HG03442 (cell line): ENCODE measurements at regions not wholly inside any gene's neighbourhood (a gene's known extent, or its start where the extent isn't known, plus 50 kb on each side); places are given as distances from the start of the nearest gene placed in this dataset.

Experiments used
- ATAC-seq: cut with Tn5 transposase; IDR thresholded peaks from one replicate; pipeline ENCODE4 v1.9.1; 2021; ENCODE audit warnings: mild to moderate bottlenecking, moderate library complexity; ENCODE audit not compliant: unreplicated experiment

GRCh38 chr4:155081222-155081621 is 127.2 kb upstream of the NPY2R start:
- ATAC-seq, result no peak

DNA sequence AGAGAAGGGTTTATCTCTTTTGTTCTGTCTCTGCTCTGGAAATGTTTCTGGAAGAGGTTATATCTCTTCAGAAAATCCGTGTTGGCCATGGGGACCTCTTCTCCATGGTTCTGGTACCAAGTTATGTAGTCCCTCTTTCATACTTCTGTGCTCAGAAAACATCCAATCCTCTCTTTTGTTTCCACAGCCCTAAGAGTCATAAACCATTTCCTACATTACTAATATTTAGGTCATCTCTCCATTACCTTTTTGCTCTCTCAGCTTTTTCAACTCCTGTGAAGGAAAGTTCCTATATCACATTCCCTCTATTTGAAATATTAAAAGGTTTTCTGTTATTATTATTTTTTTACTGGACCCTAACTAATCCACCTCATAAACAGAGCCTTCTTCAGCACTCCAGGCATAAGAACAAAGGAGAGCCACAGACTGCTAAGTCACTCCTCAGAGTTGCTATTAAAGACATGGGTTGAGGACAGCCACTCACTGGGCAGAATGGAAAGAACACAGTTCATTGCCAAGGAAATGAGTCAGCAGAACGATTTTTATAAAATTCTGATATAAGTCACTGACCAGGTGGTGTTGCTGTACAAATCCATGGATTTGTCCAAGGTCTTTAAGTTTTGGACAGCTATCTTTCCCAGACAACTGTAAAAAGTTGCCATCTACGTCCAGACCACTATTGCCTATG is 122.4 kb upstream of the NPY2R start:
- no peak for ATAC-seq

DNA sequence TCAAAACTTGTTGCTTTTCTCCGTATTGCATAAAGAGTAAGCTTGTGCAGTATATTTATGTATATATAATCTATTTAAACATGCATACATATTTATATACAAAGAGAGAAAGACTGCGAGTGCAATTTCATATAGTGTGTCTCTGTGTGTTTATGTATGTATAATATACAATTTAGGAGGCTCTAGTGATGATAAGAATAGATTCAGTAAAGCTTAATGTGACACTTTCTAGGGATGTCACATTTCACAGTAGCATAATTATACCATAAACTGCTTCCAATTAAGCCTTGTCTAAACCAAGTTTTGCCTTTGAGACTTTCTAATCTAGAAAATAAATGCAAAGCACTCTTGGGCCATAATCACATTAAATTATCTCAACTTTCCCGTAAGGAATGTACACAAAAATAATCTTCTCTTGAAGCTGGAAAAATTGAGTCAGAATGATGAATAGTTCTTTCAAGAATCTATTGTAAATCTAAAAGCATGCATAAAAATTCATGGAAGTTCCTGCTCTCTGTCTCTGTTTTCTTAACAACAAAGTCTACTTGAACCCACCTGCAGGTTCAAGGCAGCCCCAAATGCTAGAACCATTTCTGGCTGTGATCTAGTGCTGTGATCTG is 114.1 kb upstream of the NPY2R start:
- no peak for ATAC-seq

DNA sequence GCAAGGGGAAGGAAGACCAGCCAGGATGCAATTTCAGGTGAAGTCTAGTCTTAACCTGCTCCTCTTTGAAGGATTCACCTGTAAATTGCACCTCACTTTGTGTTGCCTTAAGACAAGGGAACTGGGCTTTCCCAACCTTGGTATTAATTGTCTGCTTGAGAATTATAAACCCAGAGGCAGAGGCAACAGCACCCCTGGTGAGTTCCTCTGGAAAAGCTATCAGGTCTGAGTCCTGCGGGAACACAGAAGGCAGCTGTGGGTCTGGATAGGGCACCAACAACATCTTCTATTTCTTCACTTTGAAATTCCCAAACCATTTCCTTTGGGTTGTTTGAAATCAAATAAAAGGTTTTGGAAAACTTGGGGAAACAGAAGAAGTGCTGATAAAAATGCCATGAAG is 109.2 kb upstream of the NPY2R start:
- no peak for ATAC-seq

DNA sequence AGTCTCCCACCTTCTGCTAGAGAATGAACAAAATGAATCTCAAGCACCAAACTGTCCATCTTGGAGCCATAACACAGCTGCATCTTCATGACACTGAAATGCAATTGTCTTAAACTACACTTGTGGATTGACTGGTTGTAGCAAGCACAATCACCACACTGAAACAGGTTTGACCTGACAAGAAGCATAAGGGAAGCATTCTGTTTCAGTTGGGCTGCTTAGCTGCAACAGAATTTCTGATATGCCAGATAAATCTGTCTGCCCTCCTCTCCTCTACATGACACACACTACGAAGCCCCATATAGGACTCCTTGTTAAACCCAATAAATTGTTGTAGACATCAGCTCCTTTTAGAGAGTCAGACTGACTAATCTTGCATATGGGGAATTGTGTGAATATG is 101.8 kb upstream of the NPY2R start:
- no peak for ATAC-seq

GRCh38 chr4:155107059-155107458 is 101.4 kb upstream of the NPY2R start:
- ATAC-seq, result no peak

DNA sequence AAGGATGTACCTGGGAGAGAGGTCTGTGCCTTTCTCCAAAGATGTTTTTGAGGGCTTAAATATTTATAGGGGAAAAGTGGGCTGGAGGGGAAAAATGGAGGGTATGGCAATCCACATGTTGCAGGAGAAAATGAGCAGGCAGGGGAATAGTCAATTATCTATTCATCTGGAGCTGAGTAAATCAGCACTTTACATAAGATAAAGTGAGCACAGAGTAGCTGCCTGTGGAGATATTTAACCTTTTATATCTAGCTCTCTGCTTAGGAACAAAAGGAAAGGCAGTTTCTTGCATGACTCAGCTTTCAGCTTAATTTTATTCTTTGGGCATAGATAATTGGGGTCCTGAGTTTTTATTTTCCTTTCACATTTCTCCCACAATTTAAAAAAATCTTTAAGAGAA is 93.6 kb upstream of the NPY2R start:
- ATAC-seq, result no peak

GRCh38 chr4:155119006-155119405 is 89.4 kb upstream of the NPY2R start:
- no peak for ATAC-seq

DNA sequence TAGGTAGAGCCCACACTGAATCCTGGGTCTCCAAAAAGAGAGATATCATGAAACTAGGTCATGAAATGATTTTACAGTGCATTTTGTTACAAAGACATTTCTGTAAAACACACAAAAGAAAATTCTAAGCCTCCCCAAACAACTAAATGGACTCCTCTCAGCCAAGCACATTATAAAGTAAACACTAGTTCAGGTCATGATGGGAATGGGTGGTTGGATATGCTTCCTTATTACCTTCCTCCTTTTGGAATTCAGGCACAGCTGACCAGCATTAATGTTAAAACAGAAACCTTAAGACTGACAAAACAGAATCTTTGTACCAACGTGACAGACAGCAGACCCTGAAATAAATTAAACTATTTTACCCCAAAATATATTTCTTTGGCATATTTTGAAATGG is 87.9 kb upstream of the NPY2R start:
- no peak for ATAC-seq

DNA sequence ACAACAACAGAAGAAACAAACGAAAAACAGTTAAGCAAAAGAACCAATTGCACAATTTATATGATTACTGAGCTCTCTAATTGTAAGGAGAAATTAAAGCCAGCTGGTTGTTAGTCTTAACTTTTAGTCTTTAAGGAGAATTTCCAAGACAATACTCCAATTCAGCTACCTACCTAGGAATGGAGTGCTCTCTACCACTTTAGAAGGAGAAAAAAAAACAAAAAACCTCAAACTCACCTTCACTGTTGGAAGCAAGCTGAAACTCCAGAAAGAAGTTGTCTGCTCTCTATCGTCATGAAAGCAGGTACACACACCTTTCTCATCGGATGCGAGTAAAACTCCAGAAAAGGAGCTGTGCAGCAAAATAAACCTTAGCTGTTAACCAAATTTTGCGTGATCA is 86.1 kb upstream of the NPY2R start:
- no peak for ATAC-seq

DNA sequence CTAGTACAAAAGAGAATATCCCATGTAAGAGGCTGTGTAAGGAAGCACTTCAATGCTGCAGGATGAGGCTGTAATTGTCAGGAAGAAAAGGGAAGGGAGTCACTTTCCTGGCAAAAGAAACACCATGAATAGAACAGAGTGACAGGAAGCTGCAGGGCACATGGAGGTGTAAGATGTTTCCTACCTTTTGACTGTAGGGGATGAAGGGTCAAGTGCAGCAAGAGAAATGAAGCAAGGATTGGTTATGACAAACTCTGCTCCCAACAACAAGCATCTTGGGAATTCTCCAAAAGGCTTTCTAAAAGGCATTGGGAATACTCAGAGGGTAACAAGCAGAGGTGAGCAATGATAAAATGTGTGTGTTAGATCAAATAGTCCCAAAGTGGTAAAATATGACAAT is 74.3 kb upstream of the NPY2R start:
- no peak for ATAC-seq

DNA sequence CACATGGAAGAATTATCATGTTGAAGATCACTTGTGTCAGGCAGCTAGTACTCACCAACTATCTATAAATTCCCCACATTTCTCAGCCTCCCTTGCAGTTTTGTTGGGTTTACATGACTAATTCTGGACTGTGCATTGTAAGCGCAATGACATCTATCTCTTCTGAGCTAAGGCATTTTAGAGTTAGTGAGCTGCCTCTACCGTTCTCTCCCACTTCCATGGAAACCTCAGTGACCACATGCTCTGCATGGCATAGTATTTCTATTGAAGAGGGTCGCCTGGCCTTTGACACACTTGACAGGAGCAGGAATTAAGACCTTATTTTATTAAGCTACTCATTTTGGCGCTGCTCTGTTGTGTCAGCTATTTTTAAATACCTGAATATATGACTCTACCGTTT is 67.5 kb upstream of the NPY2R start:
- no peak for ATAC-seq

GRCh38 chr4:155143512-155143911 is 64.9 kb upstream of the NPY2R start:
- peak; percentile 54 for ATAC-seq
